CD4-positive, alpha-beta T cell (primary cell): ENCODE measurements at regions not wholly inside any gene's neighbourhood (a gene's known extent, or its start where the extent isn't known, plus 50 kb on each side); places are given as distances from the start of the nearest gene placed in this dataset.

Experiments
- ATAC-seq: fragments of 200-7000 bp; cut with Tn5 transposase; one replicate; pipeline ENCODE4 v1.10.0; 2022; ENCODE audit warnings: mild to moderate bottlenecking; ENCODE audit not compliant: poor library complexity
- CTCF ChIA-PET: fragments of 350-600 bp; sonication (Branson Sonifier 250); formaldehyde crosslinking; loops from one replicate; lab custom pipeline; 2021; ENCODE audit warnings: antibody characterized with exemption, inconsistent platforms; lab: Charles Lee
- POLR2A ChIA-PET: fragments of 350-600 bp; sonication (Branson Sonifier 250); formaldehyde crosslinking; loops from one replicate; lab custom pipeline; 2021; ENCODE audit warnings: antibody characterized with exemption, inconsistent platforms; lab: Charles Lee
- DNase-seq, 14 experiments: peaks; one replicate each; pipeline ENCODE4 v3.0.0-alpha.2; 2013 to 2020; ENCODE audit warnings: mixed read lengths in 2 of 14
- H3K27ac ChIP-seq, 2 donors: one replicate each; pipeline versions ENCODE4 v1.5.1 to v1.7.0; 2013; ENCODE audit warnings: low read length in 2 of 2, low read depth in 1 of 2, mild to moderate bottlenecking in 1 of 2
- H3K27me3 ChIP-seq, 2 experiments: 1 replicate in 1 of 2; 2 replicates in 1 of 2; pipeline versions ENCODE4 v1.6.1 to v1.7.0; 2013; ENCODE audit warnings: low read length in 2 of 2, control low read depth in 1 of 2, mild to moderate bottlenecking in 1 of 2, moderate library complexity in 1 of 2; ENCODE audit not compliant: insufficient read depth in 2 of 2, control insufficient read depth in 1 of 2
- H3K36me3 ChIP-seq: one replicate; pipeline ENCODE4 v1.6.1; 2013; ENCODE audit warnings: low read length, control low read depth; ENCODE audit not compliant: insufficient read depth
- H3K4me1 ChIP-seq: one replicate; pipeline ENCODE4 v1.6.1; 2013; ENCODE audit warnings: low read length, control low read depth; ENCODE audit not compliant: insufficient read depth
- H3K4me3 ChIP-seq: one replicate; pipeline ENCODE4 v1.5.1; 2013; ENCODE audit warnings: mild to moderate bottlenecking, low read length, moderate library complexity
- H3K9me3 ChIP-seq, 2 experiments: 1 replicate in 1 of 2; 2 replicates in 1 of 2; pipeline versions ENCODE4 v1.6.1 to v1.7.0; 2013; ENCODE audit warnings: low read length in 2 of 2, mild to moderate bottlenecking in 2 of 2, control low read depth in 1 of 2, moderate library complexity in 1 of 2; ENCODE audit not compliant: control insufficient read depth in 1 of 2, insufficient read depth in 1 of 2
- H3K27ac Mint-ChIP-seq: one replicate; pipeline ENCODE4 v1.8.0; 2020; ENCODE audit warnings: mixed read lengths
- H3K27me3 Mint-ChIP-seq: one replicate; pipeline ENCODE4 v1.8.0; 2021; ENCODE audit warnings: mixed read lengths
- H3K36me3 Mint-ChIP-seq: one replicate; pipeline ENCODE4 v1.8.0; 2021; ENCODE audit warnings: low read depth, mixed read lengths
- H3K4me1 Mint-ChIP-seq: one replicate; pipeline ENCODE4 v1.8.0; 2021; ENCODE audit warnings: low read depth, mixed read lengths
- H3K4me3 Mint-ChIP-seq: one replicate; pipeline ENCODE4 v1.8.0; 2020; ENCODE audit warnings: mild to moderate bottlenecking, mixed read lengths
- H3K9me3 Mint-ChIP-seq: one replicate; pipeline ENCODE4 v1.8.0; 2020; ENCODE audit warnings: mixed read lengths
- CTCF ChIP-seq: fragments of 200-600 bp; IDR thresholded peaks from one replicate; pipeline ENCODE4 v1.8.0; 2022; ENCODE audit warnings: antibody characterized with exemption, mild to moderate bottlenecking
- intact Hi-C, 2 experiments: fragments of 100-400 bp; cut with DNase I in 1 of 2; cut with micrococcal nuclease in 1 of 2; formaldehyde crosslinking; loops; one replicate each; pipeline versions ENCODE4 v1.15.1 to v1.9.0; 2023 to 2025; cut with DNase I, micrococcal nuclease

- Histone ChIP-seq H3K4me3 (no peak overlapping the region), H3K9me3 (no peaks in the 10 kb centered on the region), H3K27ac (no peak overlapping the region), H3K36me3 (no peaks in the 10 kb centered on the region), H3K27me3 (peaks cover 0 to 4% of the 10 kb centered on the region in 2 experiments), H3K4me1 (no peaks in the 10 kb centered on the region)
- Mint-ChIP-seq H3K9me3 (no peaks in the 10 kb centered on the region), H3K4me3 (no peak overlapping the region), H3K27ac (no peak overlapping the region), H3K4me1 (no peaks in the 10 kb centered on the region), H3K36me3 (no peaks in the 10 kb centered on the region), H3K27me3 (peaks cover 4% of the 10 kb centered on the region)
- DNase-seq (no peak), ATAC-seq (no peak)
- ChIA-PET CTCF (no interaction called here), POLR2A (no interaction called here)
- no peak for TF ChIP-seq CTCF
- intact Hi-C loops: no loop called here
Observed at GRCh38 chr13:102968572-102969228, 97.5 kb downstream of the SLC10A2 start.

- Mint-ChIP-seq H3K4me1 (no peaks in the 10 kb centered on the region), H3K9me3 (no peaks in the 10 kb centered on the region), H3K27me3 (peaks cover 18% of the 10 kb centered on the region), H3K4me3 (no peak overlapping the region), H3K27ac (no peak overlapping the region), H3K36me3 (no peaks in the 10 kb centered on the region)
- no peak for TF ChIP-seq CTCF
- ATAC-seq (no peak), DNase-seq (no peak)
- peaks cover 0 to 4% of the 10 kb centered on the region in 2 experiments for H3K27me3 ChIP-seq
- intact Hi-C loops: no loop called here
- no peaks in the 10 kb centered on the region for H3K36me3 ChIP-seq
- POLR2A ChIA-PET: no interaction called here
- H3K4me3 ChIP-seq: no peak overlapping the region
- H3K4me1 ChIP-seq: no peaks in the 10 kb centered on the region
- H3K27ac ChIP-seq: no peak overlapping the region
- CTCF ChIA-PET: no interaction called here
- no peaks in the 10 kb centered on the region for H3K9me3 ChIP-seq
Observed at GRCh38 chr13:102965802-102966201, 100.4 kb downstream of the SLC10A2 start.

- no peaks in the 10 kb centered on the region for H3K4me1 ChIP-seq
- DNase-seq (no peak), ATAC-seq (no peak)
- no peaks in the 10 kb centered on the region for H3K9me3 ChIP-seq
- Mint-ChIP-seq H3K4me1 (no peaks in the 10 kb centered on the region), H3K36me3 (no peaks in the 10 kb centered on the region), H3K9me3 (no peaks in the 10 kb centered on the region), H3K27me3 (peaks cover 29% of the 10 kb centered on the region), H3K4me3 (no peak overlapping the region), H3K27ac (no peak overlapping the region)
- TF ChIP-seq CTCF: no peak
- peaks cover 0 to 4% of the 10 kb centered on the region in 2 experiments for H3K27me3 ChIP-seq
- POLR2A ChIA-PET: no interaction called here
- H3K27ac ChIP-seq: no peak overlapping the region
- no peaks in the 10 kb centered on the region for H3K36me3 ChIP-seq
- CTCF ChIA-PET: no interaction called here
- intact Hi-C loops: no loop called here
- H3K4me3 ChIP-seq: no peak overlapping the region
Observed at GRCh38 chr13:102962430-102962829, 103.8 kb downstream of the SLC10A2 start.
